GM21390 (cell line): ENCODE measurements at regions not wholly inside any gene's neighbourhood (a gene's known extent, or its start where the extent isn't known, plus 50 kb on each side); places are given as distances from the start of the nearest gene placed in this dataset.

Experiments used
- ATAC-seq: cut with Tn5 transposase; IDR thresholded peaks from one replicate; pipeline ENCODE4 v1.9.1; 2021; ENCODE audit not compliant: unreplicated experiment

GRCh38 chr11:13868710-13869397 lies 93.7 kb upstream of the SPON1 start:
- no peak for ATAC-seq

DNA sequence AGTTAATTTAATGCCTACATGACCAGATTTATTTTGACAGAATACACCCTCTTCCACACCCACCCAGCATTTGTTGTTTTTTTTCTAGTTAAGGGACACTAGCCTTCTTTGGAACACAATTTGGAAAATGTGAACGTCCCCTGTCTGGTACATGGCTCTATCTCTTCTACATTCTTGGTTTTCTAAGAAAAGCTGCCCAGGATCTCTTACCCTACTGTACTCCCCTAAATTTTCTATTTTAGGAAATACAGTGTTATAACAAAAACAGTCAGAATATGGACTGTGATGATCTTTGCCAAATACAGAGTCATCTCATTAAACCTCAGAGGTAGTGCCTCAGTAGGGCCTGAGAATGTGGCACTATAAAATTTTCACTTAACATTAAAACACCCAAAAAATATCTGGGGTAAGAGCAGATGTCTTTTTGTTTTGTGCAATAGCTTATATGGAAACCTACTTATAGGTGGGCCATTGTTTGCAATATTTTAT lies 93.1 kb upstream of the SPON1 start:
- no peak for ATAC-seq

- ATAC-seq, result no peak
Observed at GRCh38 chr11:13874597-13874996, 87.9 kb upstream of the SPON1 start.

- no peak for ATAC-seq
Observed at GRCh38 chr11:13875643-13876042, 86.9 kb upstream of the SPON1 start.

- no peak for ATAC-seq
Observed at GRCh38 chr11:13876423-13876822, 86.1 kb upstream of the SPON1 start.

- ATAC-seq, result no peak
Observed at GRCh38 chr11:13878077-13878476, 84.4 kb upstream of the SPON1 start.

- no peak for ATAC-seq
Observed at GRCh38 chr11:13880634-13881033, 81.9 kb upstream of the SPON1 start.

DNA sequence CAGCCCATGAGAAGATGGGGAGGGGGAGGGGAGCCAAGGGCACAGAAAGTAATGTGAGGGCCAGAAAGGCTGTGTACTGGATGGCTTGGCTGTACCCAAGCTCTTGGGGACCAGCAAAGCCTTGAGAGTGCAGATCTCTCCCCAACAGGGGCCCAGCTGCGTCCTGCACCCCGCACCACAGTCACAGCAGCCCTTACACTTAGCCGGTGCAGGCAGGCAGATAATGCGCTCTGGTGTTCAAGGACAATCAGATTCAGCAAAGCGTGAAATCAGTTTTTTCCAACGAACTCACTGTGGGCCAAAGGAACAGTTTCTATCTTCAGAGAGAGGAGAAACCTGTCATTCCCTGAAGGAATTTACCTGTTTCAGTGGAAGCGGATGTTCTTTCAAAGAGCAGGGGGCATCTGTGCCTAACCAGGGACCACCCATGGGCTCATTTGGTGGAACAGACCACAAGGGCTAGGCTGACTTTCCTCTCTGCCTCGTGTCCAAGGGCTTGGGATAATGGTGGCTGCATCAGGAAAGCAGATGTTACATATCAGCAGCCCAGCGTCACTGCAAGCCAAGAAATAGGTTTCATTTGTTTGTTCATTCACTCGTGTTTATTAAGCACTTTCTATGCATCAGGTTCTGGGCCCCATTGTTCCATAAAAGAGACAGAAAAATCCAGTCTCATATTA lies 81.2 kb upstream of the SPON1 start:
- ATAC-seq, result no peak

- peak; percentile 65 for ATAC-seq
Observed at GRCh38 chr11:13883042-13883441, 79.5 kb upstream of the SPON1 start.

GRCh38 chr11:13883589-13883988 lies 78.9 kb upstream of the SPON1 start:
- ATAC-seq, result no peak

DNA sequence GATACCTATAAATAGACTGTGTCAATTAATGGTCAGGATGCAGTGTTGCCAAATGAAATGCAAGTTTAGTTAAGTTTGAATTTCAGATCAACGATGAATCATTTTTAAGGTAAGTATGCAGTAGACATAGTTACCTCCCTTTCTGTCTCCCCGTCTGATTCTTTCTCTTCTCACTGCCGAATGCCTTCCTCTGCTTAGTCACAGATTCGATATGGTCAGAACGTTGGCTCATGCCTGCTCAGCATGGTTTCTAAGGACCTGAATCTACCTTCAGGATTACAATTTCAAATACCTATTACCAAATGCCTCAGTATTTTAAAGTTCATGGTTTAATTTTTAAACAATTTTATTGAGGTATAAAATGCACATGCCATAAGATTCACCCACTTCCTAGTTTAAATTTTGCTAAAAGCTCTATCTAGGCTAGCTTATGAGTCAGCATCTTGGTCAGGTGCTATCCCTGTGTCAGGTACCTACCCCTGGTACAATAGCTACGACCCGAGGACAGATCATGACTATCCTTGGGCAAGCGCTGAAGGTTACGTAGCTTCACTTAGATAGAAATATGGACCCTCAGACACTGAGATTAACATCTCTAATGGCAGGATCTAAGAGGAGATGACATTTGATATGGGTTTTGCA lies 78.2 kb upstream of the SPON1 start:
- ATAC-seq, result no peak

GRCh38 chr11:13885083-13885482 lies 77.4 kb upstream of the SPON1 start:
- ATAC-seq, result no peak

DNA sequence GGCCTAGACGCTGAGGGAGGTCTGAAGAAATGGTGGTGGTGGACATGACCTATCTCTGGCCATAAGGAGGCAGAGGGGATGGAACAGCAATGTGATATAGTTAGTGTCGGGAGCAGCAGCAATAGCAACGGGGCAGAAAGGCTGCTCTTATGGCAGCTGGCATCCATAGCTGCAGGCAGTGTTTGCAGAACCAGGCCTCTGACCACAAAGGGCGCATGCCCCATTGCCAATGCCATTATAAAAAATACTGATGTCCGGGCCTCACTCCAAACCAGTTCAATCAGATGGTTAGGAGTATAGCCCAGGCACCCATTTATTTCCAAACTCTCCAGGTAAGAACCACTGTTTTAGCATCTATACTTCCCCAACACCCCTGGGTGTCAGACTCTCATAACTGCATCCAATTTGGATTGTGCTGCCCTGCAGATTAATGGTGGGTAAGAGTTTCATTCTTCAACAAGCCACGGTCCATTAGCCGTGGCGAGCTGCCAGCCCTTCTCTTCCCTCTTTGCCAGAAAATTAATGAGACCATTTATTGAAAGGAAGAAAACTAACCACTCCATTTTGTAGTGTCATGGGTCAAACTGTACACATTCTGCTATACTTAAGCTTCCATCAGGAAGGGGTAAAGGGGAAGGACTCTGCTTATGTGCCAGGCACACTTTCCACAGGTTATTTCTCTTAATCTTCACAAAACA lies 72.8 kb upstream of the SPON1 start:
- ATAC-seq, result no peak

GRCh38 chr11:13891911-13892310 lies 70.6 kb upstream of the SPON1 start:
- ATAC-seq, result no peak

- ATAC-seq, result no peak
Observed at GRCh38 chr11:13896175-13896980, 66.1 kb upstream of the SPON1 start.

- no peak for ATAC-seq
Observed at GRCh38 chr11:13896981-13897353, 65.6 kb upstream of the SPON1 start.

GRCh38 chr11:13897646-13898276 lies 64.8 kb upstream of the SPON1 start:
- ATAC-seq, result no peak

GRCh38 chr11:13899603-13900002 lies 62.9 kb upstream of the SPON1 start:
- no peak for ATAC-seq

- ATAC-seq, result no peak
Observed at GRCh38 chr11:13902523-13902922, 60.0 kb upstream of the SPON1 start.

DNA sequence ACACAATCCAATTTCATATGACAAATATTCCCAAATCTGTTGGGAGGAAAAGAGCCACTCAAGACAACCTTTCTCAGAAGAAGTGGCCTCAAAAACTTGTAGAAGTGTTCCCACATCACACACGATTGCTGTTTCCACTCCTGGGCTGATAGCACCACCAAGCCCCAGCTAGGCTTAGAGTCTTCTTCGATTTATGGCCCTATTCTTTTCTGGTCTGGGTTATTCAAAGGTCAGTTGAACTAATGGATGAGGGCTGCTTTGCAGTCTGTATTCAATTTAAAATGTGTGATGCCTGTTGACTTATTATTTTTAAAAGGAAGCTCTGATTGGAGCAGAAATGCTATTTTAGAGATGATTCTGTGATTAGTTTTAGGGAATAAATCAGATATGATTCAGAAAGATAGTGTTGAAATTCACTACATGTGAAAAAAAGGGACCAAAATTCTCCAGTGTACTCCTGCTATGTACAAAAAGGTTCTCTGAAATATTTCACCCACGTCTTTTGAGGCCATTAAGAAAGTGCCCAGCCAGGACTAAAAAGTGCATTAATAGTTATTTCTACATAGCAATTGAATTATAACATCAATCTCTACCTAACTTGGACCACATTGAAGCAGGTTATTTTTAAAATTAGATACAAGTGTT lies 57.3 kb upstream of the SPON1 start:
- ATAC-seq, result no peak
